Common myeloid progenitor, CD34-positive (primary cell): ENCODE measurements at regions not wholly inside any gene's neighbourhood (a gene's known extent, or its start where the extent isn't known, plus 50 kb on each side); places are given as distances from the start of the nearest gene placed in this dataset.

ENCODE experiments used
- CTCF ChIA-PET: fragments of 350-600 bp; sonication (Branson Sonifier 250); formaldehyde crosslinking; loops from one replicate; lab custom pipeline; 2021; ENCODE audit warnings: antibody characterized with exemption; lab: Charles Lee
- POLR2A ChIA-PET: fragments of 350-600 bp; sonication (Branson Sonifier 250); formaldehyde crosslinking; loops from one replicate; lab custom pipeline; 2021; ENCODE audit warnings: antibody characterized with exemption; lab: Charles Lee
- DNase-seq, 3 donors: peaks; one replicate each; pipeline versions ENCODE4 v3.0.0 to v3.0.0-alpha.2; 2013
- H3K27ac ChIP-seq, 2 experiments: 1 replicate in 1 of 2; 2 replicates in 1 of 2; pipeline ENCODE4 v1.7.0; 2013; ENCODE audit warnings: inconsistent platforms in 2 of 2, low read length in 2 of 2, mild to moderate bottlenecking in 2 of 2, low read depth in 1 of 2, moderate library complexity in 1 of 2; ENCODE audit not compliant: severe bottlenecking in 2 of 2, insufficient read depth in 1 of 2, poor library complexity in 1 of 2
- H3K27me3 ChIP-seq, 5 experiments: replicated peaks in 2 of 5; 1 replicate in 3 of 5; 2 replicates in 2 of 5; pipeline versions ENCODE4 v1.6.1 to v1.7.0; 2013; ENCODE audit warnings: low read length in 4 of 5, mild to moderate bottlenecking in 2 of 5, moderate library complexity in 2 of 5, inconsistent platforms in 1 of 5; ENCODE audit not compliant: insufficient read depth in 5 of 5, control insufficient read depth in 4 of 5
- H3K36me3 ChIP-seq, 4 experiments: 1 replicate in 2 of 4; 2 replicates in 2 of 4; pipeline versions ENCODE4 v1.6.1 to v1.7.0; 2013; ENCODE audit warnings: low read length in 3 of 4, control low read depth in 1 of 4, mild to moderate bottlenecking in 1 of 4; ENCODE audit not compliant: control insufficient read depth in 4 of 4, insufficient read depth in 4 of 4
- H3K4me1 ChIP-seq, 4 experiments: 1 replicate in 3 of 4; 2 replicates in 1 of 4; pipeline versions ENCODE4 v1.6.1 to v1.7.1; 2013; ENCODE audit warnings: low read length in 3 of 4, mild to moderate bottlenecking in 3 of 4, control low read depth in 1 of 4, inconsistent platforms in 1 of 4, moderate library complexity in 1 of 4; ENCODE audit not compliant: control insufficient read depth in 4 of 4, insufficient read depth in 4 of 4; ENCODE audit errors: control extremely low read depth in 1 of 4
- H3K4me3 ChIP-seq, 7 experiments: 1 replicate in 4 of 7; 2 replicates in 3 of 7; pipeline versions ENCODE4 v1.5.1 to v1.7.0; 2013; ENCODE audit warnings: mild to moderate bottlenecking in 7 of 7, low read length in 6 of 7, moderate library complexity in 6 of 7, inconsistent platforms in 2 of 7, low read depth in 2 of 7, control low read depth in 1 of 7; ENCODE audit not compliant: insufficient read depth in 4 of 7, control insufficient read depth in 1 of 7; ENCODE audit errors: extremely low read depth in 1 of 7
- H3K9me3 ChIP-seq, 5 experiments: 1 replicate in 4 of 5; 2 replicates in 1 of 5; pipeline versions ENCODE4 v1.6.1 to v1.7.1; 2013; ENCODE audit warnings: low read length in 4 of 5, mild to moderate bottlenecking in 2 of 5, inconsistent platforms in 1 of 5, low read depth in 1 of 5, moderate library complexity in 1 of 5; ENCODE audit not compliant: control insufficient read depth in 4 of 5, insufficient read depth in 2 of 5; ENCODE audit errors: control extremely low read depth in 1 of 5
- WGBS: methylation state at CpG from one replicate; pipeline ENCODE4 v1.1.5; 2013; ENCODE audit not compliant: insufficient coverage; 5-methylcytosine and 5-hydroxymethylcytosine counted together

DNA sequence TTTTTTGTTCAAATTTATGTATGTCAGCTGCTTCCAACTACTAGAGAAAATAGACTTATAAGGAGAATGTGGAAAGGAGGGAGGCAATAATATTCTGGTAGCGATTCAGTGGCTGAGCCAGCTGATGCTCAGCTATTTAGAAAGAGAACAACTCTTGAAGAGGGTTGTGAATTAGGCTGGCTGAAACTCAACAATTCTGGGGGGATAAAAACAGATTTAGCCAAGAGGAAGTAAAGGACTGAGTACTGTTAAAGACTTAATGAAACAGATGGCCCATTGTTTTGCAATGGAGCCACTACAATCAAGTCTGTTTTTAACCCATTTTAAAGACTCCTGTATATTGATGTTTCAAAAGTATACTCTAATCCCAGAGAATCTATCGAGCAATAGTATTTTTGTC, 1058.9 kb downstream of the C4orf33 start:
- ChIA-PET POLR2A (no interaction called here), CTCF (no interaction called here)
- WGBS = no CpG with 5 or more reads among the region's 2 CpGs
- peaks cover 0 to 2% (median 0%) of the 10 kb centered on the region in 5 experiments for H3K9me3 ChIP-seq
- no peaks in the 10 kb centered on the region for H3K27me3 ChIP-seq
- H3K4me3 ChIP-seq = no peak overlapping the region
- H3K4me1 ChIP-seq = no peaks in the 10 kb centered on the region
- no peaks in the 10 kb centered on the region for H3K36me3 ChIP-seq
- no peak overlapping the region for H3K27ac ChIP-seq
- no peak for DNase-seq

DNA sequence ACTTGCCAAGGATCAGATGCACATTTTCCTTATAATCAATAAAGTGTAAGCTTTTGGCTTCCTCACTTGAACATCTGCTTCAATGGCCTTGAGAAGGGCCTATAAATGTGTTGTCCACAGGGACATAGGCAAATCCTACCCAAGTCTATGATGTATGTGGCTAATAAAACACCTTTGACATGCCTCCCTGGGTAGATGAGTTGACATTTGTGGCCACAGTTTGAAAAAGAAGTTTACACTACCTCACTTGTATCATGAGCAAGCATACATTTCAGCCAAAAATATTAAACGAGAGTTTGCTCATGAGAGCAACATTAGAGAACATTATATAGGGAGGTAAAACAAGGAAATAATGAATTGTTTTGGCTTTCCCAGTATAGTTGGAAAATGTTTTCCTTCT, 1067.7 kb downstream of the C4orf33 start:
- H3K4me1 ChIP-seq = no peaks in the 10 kb centered on the region
- CTCF ChIA-PET = no interaction called here
- H3K27me3 ChIP-seq = no peaks in the 10 kb centered on the region
- no peaks in the 10 kb centered on the region for H3K36me3 ChIP-seq
- no peak overlapping the region for H3K4me3 ChIP-seq
- H3K27ac ChIP-seq = no peak overlapping the region
- H3K9me3 ChIP-seq = peaks cover 0 to 2% (median 0%) of the 10 kb centered on the region in 5 experiments
- POLR2A ChIA-PET = no interaction called here
- WGBS = no CpG with 5 or more reads among the region's 1 CpG
- no peak for DNase-seq

DNA sequence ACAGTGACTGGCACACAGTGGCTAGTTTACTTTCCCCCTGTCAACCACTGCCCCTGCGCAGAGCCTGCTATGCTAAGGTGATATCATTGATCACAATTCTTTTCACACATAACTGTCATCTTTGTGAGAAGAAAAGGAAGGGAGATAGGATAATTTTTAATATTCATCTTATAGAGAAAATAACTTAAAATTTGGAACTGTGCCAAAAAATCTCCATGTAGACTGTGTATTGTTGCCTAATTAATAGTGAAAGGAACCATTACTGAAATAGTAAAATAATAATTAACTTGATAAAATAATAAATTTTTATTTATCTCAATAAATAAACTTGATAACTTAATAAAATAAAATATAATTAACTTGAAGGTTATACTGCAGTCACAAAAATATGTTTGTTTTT, 1069.4 kb downstream of the C4orf33 start:
- WGBS = no CpG with 5 or more reads among the region's 1 CpG
- ChIA-PET POLR2A (no interaction called here), CTCF (no interaction called here)
- no peak for DNase-seq
- H3K9me3 ChIP-seq = no peaks in the 10 kb centered on the region
- no peaks in the 10 kb centered on the region for H3K36me3 ChIP-seq
- H3K27ac ChIP-seq = no peak overlapping the region
- H3K4me3 ChIP-seq = no peak overlapping the region
- no peaks in the 10 kb centered on the region for H3K27me3 ChIP-seq
- H3K4me1 ChIP-seq = no peaks in the 10 kb centered on the region

DNA sequence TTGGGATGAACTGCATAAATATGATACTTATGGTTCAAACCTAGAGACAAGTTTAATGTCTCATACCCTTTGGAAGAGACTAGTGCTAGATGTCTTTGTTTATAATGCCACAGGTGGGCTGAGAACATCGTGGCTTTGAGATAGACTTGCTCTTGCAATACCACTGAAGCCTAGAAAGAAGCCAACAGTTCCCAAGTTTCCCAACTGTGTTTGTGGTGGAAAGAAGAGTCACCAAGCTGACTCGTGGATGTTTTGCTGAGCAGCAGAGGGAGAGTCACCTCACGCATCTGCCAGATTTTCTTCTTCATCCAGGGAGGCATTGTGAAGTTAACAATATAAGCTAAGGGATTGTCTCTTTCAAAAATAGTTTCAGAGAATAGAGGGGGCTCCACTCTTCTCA, 1076.2 kb downstream of the C4orf33 start:
- no peaks in the 10 kb centered on the region for H3K36me3 ChIP-seq
- ChIA-PET POLR2A (no interaction called here), CTCF (no interaction called here)
- WGBS = 78% methylated on average over 1 of the region's 3 CpGs
- H3K9me3 ChIP-seq = no peaks in the 10 kb centered on the region
- no peak overlapping the region for H3K27ac ChIP-seq
- DNase-seq = no peak
- H3K4me1 ChIP-seq = no peaks in the 10 kb centered on the region
- no peaks in the 10 kb centered on the region for H3K27me3 ChIP-seq
- H3K4me3 ChIP-seq = no peak overlapping the region

DNA sequence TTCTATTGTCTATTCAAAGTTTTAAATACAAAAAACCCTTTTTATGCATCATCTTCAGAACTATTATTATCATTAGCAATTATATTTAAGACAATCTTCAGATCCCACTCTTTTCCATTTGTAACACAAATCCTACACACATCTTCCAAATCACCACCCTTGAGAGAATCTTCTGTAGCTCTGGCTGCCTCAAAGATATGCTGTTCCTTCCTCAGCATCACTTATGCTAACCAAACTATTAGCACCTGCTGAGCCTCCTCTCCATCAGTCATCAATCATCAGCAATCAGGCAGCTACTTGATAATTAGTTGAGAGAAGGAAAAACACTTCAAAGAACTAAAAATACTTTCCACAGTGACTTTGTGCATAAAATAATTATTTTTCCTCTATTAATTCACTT, 1082.2 kb downstream of the C4orf33 start:
- Histone ChIP-seq H3K27ac (no peak overlapping the region), H3K4me3 (no peak overlapping the region), H3K27me3 (no peaks in the 10 kb centered on the region), H3K9me3 (no peaks in the 10 kb centered on the region), H3K36me3 (no peaks in the 10 kb centered on the region), H3K4me1 (no peaks in the 10 kb centered on the region)
- POLR2A ChIA-PET = no interaction called here
- peak in 1 of 3 donors; percentile 0 for DNase-seq
- CTCF ChIA-PET = no interaction called here

DNA sequence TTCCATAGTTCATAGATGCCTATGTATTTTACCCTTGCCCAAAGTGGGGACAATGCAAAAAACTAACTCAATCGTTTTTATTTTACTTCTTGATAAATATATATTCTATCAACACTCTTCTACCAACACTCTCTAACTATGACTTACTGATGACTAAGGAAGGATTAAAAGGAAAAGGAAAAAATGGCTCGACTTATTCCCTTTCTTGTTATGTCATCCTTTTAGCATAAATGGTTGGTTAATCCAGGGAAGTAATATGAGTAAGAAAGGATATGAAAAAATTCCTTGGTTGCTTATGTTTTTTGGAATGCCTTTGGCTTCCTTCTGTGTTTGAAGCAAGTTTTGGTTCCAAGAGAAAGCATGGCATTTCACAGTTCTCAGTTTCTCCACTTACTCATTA, 1087.1 kb downstream of the C4orf33 start:
- Histone ChIP-seq H3K27me3 (no peaks in the 10 kb centered on the region), H3K9me3 (no peaks in the 10 kb centered on the region), H3K4me3 (no peak overlapping the region), H3K4me1 (no peaks in the 10 kb centered on the region), H3K27ac (no peak overlapping the region), H3K36me3 (no peaks in the 10 kb centered on the region)
- DNase-seq = no peak
- ChIA-PET CTCF (no interaction called here), POLR2A (no interaction called here)
- WGBS = no CpG with 5 or more reads among the region's 2 CpGs

DNA sequence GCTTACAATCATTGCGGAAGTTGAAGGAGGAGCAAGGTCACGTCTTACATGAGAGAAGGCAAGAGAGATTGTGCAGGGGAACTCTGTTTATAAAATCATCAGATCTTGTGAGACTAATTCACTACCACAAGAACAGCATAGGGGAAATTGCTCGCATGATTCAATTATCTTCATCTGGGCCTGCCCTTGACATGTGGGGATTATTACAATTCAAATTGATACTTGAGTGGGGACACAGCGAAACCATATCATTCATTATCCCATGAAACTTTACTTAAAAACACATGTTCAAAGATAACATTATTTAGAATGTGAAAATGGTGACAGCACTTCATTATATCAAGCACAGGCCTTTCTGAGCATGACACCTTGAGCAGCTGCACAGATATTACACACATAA, 1087.8 kb downstream of the C4orf33 start:
- 100% methylated on average over 1 of the region's 4 CpGs for WGBS
- ChIA-PET CTCF (no interaction called here), POLR2A (no interaction called here)
- Histone ChIP-seq H3K27me3 (no peaks in the 10 kb centered on the region), H3K27ac (no peak overlapping the region), H3K9me3 (no peaks in the 10 kb centered on the region), H3K36me3 (no peaks in the 10 kb centered on the region), H3K4me3 (no peak overlapping the region), H3K4me1 (no peaks in the 10 kb centered on the region)
- no peak for DNase-seq
